ENCODE measurements at regions not wholly inside any gene's neighbourhood (a gene's known extent, or its start where the extent isn't known, plus 50 kb on each side); places are given as distances from the start of the nearest gene placed in this dataset.

DNA sequence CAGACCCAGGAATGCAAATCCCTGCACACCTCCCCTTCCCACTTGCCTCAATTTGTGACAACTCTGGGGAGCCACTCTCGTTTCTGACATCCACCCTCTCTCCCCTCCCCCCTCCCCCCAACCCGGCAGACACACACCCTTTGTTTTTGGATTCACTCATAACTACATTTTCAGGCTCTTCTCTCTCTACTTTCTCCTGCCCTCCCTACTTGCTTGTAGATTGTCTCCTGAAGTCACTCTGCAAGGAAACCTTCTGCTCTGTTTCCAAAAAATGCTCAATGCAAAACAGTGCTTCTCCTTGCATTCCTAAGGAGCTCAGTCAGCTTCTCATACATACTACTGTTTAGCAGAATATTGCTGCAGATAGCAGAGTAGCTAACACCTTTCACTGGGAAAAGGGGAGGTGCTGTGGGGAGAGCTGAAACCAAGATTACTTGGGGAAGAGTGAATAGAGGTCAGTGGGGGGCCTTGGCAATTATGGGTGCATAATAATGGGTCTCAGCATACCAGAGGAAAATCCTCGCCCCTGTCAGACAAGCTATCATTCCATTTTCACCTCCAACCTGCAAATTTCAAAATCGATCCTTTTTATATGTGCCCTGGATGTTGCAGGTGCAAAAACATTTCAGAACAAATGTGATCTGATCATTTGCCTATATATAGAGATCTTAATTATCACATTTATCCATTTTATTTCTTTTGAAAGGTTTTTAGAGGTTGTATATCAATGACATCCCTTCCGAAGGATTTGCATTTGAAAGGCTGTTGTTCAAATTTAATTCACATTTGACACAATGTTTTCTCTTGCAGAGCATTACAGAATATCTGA lies 1860.7 kb upstream of the WWC1 start:
- TF ChIP-seq, protein P1, sequence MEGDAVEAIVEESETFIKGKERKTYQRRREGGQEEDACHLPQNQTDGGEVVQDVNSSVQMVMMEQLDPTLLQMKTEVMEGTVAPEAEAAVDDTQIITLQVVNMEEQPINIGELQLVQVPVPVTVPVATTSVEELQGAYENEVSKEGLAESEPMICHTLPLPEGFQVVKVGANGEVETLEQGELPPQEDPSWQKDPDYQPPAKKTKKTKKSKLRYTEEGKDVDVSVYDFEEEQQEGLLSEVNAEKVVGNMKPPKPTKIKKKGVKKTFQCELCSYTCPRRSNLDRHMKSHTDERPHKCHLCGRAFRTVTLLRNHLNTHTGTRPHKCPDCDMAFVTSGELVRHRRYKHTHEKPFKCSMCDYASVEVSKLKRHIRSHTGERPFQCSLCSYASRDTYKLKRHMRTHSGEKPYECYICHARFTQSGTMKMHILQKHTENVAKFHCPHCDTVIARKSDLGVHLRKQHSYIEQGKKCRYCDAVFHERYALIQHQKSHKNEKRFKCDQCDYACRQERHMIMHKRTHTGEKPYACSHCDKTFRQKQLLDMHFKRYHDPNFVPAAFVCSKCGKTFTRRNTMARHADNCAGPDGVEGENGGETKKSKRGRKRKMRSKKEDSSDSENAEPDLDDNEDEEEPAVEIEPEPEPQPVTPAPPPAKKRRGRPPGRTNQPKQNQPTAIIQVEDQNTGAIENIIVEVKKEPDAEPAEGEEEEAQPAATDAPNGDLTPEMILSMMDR (IDR thresholded peaks at IDR 0.05): no peak
- TF ChIP-seq POLR2A (IDR thresholded peaks at IDR 0.05): no peak
- TF ChIP-seq EP300 (IDR thresholded peaks at IDR 0.05; ENCODE audit: low read depth): no peak

Measured in transverse colon (tissue), 3 donors.